Small intestine (tissue), 7 donors: ENCODE measurements at regions not wholly inside any gene's neighbourhood (a gene's known extent, or its start where the extent isn't known, plus 50 kb on each side); places are given as distances from the start of the nearest gene placed in this dataset.

Experiments used
- DNase-seq, 2 donors: peaks; one replicate each; pipeline versions ENCODE4 v3.0.0 to v3.0.0-alpha.2; 2013
- FAIRE-seq: peaks from 2 replicates; lab custom pipeline; 2012; peaks lifted over from hg19 to GRCh38; lab: Jason Lieb, UNC
- H3K27ac ChIP-seq, 3 donors: one replicate each; pipeline ENCODE4 v1.5.1; 2013; ENCODE audit warnings: low read length in 2 of 3, mild to moderate bottlenecking in 2 of 3, control low read depth in 1 of 3, inconsistent platforms in 1 of 3, low read depth in 1 of 3, moderate library complexity in 1 of 3
- H3K27me3 ChIP-seq, 3 donors: one replicate each; pipeline ENCODE4 v1.6.1; 2013; ENCODE audit warnings: low read length in 3 of 3, inconsistent platforms in 1 of 3; ENCODE audit not compliant: control insufficient read depth in 3 of 3, insufficient read depth in 3 of 3
- H3K36me3 ChIP-seq, 3 donors: one replicate each; pipeline ENCODE4 v1.6.1; 2013; ENCODE audit warnings: low read length in 3 of 3, inconsistent platforms in 1 of 3, low read depth in 1 of 3, mild to moderate bottlenecking in 1 of 3, moderate library complexity in 1 of 3; ENCODE audit not compliant: control insufficient read depth in 3 of 3, insufficient read depth in 2 of 3
- H3K4me1 ChIP-seq, 3 donors: one replicate each; pipeline ENCODE4 v1.6.1; 2013; ENCODE audit warnings: low read length in 2 of 3, inconsistent platforms in 1 of 3, low read depth in 1 of 3, mild to moderate bottlenecking in 1 of 3, moderate library complexity in 1 of 3; ENCODE audit not compliant: control insufficient read depth in 3 of 3, insufficient read depth in 2 of 3
- H3K4me3 ChIP-seq, 3 donors: one replicate each; pipeline ENCODE4 v1.5.1; 2013; ENCODE audit warnings: low read length in 3 of 3, control low read depth in 1 of 3, inconsistent platforms in 1 of 3, low read depth in 1 of 3, mild to moderate bottlenecking in 1 of 3, moderate library complexity in 1 of 3
- H3K9me3 ChIP-seq, 2 donors: one replicate each; pipeline ENCODE4 v1.6.1; 2013; ENCODE audit warnings: low read depth in 1 of 2, low read length in 1 of 2; ENCODE audit not compliant: control insufficient read depth in 2 of 2, insufficient read depth in 1 of 2
- WGBS, 3 donors: extraction: QIAGEN DNeasy Blood & Tissue Kit; methylation state at CpG; one replicate each; pipeline ENCODE4 v1.1.7; 2013; 5-methylcytosine and 5-hydroxymethylcytosine counted together
- donor health status: healthy with polysubstance abuse.
- donor health status: control.
- donor health status: control.
- donor health status: Bipolar disorder and iron deficiency.
- donor health status: healthy.

DNA sequence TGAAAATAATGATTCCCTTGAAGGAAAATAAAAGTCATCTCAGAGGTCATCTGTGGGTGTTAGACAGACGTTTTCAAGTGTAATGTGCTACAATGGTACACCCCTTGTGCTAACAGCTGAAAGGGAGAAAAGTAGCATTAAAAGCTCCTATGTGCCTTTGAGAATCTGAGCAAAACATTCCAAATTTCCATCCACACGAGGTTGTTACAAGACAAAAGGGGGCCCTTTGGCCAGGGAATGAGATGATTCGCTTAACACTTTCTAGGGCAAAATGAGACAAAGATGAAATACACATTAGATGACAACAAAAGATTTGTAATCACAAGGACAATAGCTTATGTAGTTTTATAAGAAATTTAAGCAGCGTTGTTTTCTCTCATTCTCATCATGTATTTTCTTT, 303.6 kb downstream of the LMX1A start:
- H3K27ac ChIP-seq = no peak overlapping the region
- H3K4me1 ChIP-seq = no peaks in the 10 kb centered on the region
- no peaks in the 10 kb centered on the region for H3K36me3 ChIP-seq
- FAIRE-seq = no peak
- no peaks in the 10 kb centered on the region for H3K9me3 ChIP-seq
- H3K4me3 ChIP-seq = no peak overlapping the region
- DNase-seq = no peak
- no peaks in the 10 kb centered on the region for H3K27me3 ChIP-seq
- 47 to 55% (median 53%) methylated on average over 4 of the region's 4 CpGs for WGBS, 3 donors

DNA sequence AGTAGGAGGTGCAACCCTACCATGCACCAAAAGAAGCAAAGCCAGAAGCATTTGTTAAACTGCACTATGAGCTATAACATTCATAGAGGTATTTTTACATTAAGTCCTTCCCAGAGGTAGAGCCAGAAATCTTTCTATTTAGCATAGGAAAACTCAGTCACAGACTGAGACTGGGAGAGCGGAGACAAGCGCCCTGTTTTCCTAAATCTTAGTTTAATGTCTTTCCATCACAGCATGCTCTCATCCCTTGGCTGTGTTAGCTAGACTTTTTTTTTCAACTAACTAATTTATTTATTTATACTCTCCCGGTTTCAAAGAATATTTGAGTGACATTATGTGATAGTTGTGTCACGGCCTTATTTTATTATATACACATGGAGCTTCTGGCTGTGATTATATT, 304.1 kb downstream of the LMX1A start:
- Histone ChIP-seq H3K9me3 (no peaks in the 10 kb centered on the region), H3K36me3 (no peaks in the 10 kb centered on the region), H3K27me3 (no peaks in the 10 kb centered on the region), H3K4me1 (no peaks in the 10 kb centered on the region), H3K4me3 (no peak overlapping the region), H3K27ac (no peak overlapping the region)
- WGBS, 3 donors = 76 to 86% (median 84%) methylated on average over 4 of the region's 4 CpGs
- DNase-seq = no peak
- no peak for FAIRE-seq

DNA sequence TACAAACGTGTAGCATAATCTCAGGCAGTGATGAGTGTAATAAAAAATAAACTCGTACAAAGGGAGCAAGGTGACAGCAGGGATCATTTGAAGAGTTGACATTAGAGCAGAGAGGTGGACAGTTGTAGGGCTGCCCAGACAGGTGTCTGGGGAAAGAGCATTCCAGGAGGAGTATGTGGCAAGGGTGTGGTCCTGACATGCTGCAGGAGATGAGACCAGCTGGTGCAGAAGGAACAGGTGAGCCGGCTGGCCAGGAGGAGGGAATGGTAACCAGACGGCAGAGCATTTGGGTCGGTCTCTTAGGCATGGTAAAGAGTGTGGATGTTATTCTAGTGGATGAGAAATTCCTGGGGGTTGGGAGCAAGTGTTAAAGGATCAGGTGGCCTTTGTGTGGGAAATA, 306.3 kb downstream of the LMX1A start:
- no peaks in the 10 kb centered on the region for H3K4me1 ChIP-seq
- WGBS, 3 donors = 55 to 80% (median 57%) methylated on average over 5 of the region's 5 CpGs
- no peak overlapping the region for H3K4me3 ChIP-seq
- H3K9me3 ChIP-seq = no peaks in the 10 kb centered on the region
- no peaks in the 10 kb centered on the region for H3K36me3 ChIP-seq
- no peaks in the 10 kb centered on the region for H3K27me3 ChIP-seq
- DNase-seq (peak in 1 of 2 donors; percentile 4), FAIRE-seq (no peak)
- H3K27ac ChIP-seq = no peak overlapping the region

DNA sequence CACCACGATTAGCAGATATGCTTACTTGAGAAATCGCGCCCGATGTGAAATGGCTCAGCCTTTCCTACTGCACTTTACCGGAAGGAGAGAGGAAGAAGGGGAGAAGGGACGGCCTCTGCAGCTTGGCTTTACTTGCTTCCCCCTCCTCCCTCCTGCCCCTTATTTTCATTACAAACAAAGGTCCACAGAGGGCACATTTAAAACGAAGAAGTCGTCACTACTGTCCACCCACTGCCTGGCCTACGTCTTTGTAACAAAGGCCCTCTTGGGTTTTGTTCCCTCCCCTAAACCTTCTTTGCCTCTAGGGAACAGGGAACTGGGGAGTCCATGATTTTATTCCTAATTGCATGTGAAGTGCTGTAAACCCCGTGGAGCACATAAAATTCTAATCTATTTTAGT, 308.5 kb downstream of the LMX1A start:
- Histone ChIP-seq H3K27me3 (no peaks in the 10 kb centered on the region), H3K36me3 (no peaks in the 10 kb centered on the region), H3K9me3 (no peaks in the 10 kb centered on the region), H3K4me3 (no peak overlapping the region), H3K27ac (no peak overlapping the region), H3K4me1 (no peaks in the 10 kb centered on the region)
- 49 to 64% (median 56%) methylated on average over 10 of the region's 10 CpGs for WGBS, 3 donors
- no peak for DNase-seq
- FAIRE-seq = no peak

DNA sequence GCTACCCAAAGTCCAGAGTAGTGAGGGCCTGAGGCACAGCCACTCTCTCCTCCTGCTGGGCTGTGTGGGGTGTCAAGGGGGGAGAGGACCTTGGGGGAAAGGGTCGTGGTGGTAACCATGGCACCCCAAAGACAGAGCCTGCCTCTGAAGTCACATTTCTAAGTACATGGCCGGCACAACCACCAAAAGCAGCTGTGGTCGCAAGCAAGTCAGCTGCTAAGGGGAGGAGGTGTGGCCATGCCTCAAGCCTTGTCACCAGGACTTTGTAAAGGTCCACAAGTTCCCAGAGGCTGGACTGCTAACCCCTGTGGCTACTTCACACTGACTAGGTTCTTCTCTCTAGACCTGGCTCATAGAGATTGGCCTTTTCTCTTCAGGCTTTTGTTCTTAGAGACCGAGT, 310.6 kb downstream of the LMX1A start:
- FAIRE-seq = no peak
- no peaks in the 10 kb centered on the region for H3K9me3 ChIP-seq
- no peak overlapping the region for H3K4me3 ChIP-seq
- no peaks in the 10 kb centered on the region for H3K36me3 ChIP-seq
- no peak for DNase-seq
- no peak overlapping the region for H3K27ac ChIP-seq
- no peaks in the 10 kb centered on the region for H3K27me3 ChIP-seq
- WGBS, 3 donors = 72 to 74% (median 73%) methylated on average over 4 of the region's 4 CpGs
- no peaks in the 10 kb centered on the region for H3K4me1 ChIP-seq

DNA sequence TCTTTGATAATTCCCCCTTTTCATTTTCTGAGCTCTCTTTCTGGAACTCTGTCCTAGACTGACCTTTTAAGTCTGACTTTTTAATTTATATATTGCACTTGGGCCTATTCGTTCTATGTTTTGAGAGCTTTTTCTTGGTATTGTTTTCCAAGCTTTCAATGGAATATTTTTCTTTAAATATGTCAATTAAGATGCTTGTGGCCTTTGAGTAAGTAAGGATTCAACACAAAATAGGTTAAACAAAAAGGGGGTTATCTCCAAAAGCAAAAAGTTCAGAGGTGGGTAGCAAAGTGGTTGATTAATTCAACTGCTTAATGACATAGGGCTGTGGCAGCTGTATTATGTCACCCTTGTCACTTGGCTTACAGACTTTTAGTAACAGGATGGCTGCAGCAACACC, 315.9 kb downstream of the LMX1A start:
- Histone ChIP-seq H3K36me3 (no peaks in the 10 kb centered on the region), H3K27ac (no peak overlapping the region), H3K27me3 (no peaks in the 10 kb centered on the region), H3K4me3 (no peak overlapping the region), H3K4me1 (no peaks in the 10 kb centered on the region), H3K9me3 (no peaks in the 10 kb centered on the region)
- FAIRE-seq = no peak
- WGBS, 3 donors = 61 to 91% (median 70%) methylated on average over 1 of the region's 1 CpG
- no peak for DNase-seq

DNA sequence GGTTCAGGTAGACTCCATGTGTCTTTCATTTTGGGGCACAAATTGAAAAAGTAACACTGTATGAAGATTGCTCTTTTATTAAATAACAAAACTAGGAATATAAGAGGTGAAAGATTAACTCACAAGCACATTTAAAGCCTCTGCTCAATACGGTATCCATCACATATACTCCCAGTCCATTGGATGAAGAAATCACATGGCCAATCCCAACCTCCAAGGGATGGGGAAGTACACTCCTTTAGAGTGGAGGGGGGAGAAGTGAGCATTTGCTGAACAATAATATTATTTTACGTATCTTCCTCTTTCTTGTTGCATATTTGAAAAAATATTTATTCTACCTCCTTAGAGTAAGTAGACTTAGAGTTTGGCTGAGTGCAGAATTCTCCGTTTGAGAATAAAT, 316.5 kb downstream of the LMX1A start:
- Histone ChIP-seq H3K4me1 (no peaks in the 10 kb centered on the region), H3K27ac (no peak overlapping the region), H3K9me3 (no peaks in the 10 kb centered on the region), H3K27me3 (no peaks in the 10 kb centered on the region), H3K4me3 (no peak overlapping the region), H3K36me3 (no peaks in the 10 kb centered on the region)
- no peak for FAIRE-seq
- 62 to 79% (median 78%) methylated on average over 3 of the region's 3 CpGs for WGBS, 3 donors
- DNase-seq = no peak

DNA sequence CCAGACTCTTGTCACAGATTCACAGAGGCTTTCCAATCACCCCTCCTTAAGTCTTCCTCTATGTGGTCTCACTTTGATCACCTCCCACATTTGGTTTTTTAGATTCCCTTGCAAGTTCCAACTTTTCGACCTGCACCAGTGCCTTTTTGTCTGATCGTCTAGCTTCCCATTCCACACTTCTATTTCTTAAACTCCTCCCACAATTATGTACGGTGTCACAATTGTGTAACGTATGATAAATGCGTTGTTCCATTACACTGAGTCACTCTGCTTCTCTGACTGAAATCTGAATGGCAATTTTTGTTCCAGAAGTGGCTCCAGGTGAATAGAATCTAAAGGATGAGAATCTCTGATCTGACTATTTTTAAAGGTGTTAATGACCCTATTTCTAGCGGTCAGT, 320.1 kb downstream of the LMX1A start:
- Histone ChIP-seq H3K4me1 (no peaks in the 10 kb centered on the region), H3K9me3 (no peaks in the 10 kb centered on the region), H3K36me3 (no peaks in the 10 kb centered on the region), H3K27ac (no peak overlapping the region), H3K4me3 (no peak overlapping the region), H3K27me3 (no peaks in the 10 kb centered on the region)
- 84 to 91% (median 89%) methylated on average over 6 of the region's 6 CpGs for WGBS, 3 donors
- DNase-seq = no peak
- no peak for FAIRE-seq

DNA sequence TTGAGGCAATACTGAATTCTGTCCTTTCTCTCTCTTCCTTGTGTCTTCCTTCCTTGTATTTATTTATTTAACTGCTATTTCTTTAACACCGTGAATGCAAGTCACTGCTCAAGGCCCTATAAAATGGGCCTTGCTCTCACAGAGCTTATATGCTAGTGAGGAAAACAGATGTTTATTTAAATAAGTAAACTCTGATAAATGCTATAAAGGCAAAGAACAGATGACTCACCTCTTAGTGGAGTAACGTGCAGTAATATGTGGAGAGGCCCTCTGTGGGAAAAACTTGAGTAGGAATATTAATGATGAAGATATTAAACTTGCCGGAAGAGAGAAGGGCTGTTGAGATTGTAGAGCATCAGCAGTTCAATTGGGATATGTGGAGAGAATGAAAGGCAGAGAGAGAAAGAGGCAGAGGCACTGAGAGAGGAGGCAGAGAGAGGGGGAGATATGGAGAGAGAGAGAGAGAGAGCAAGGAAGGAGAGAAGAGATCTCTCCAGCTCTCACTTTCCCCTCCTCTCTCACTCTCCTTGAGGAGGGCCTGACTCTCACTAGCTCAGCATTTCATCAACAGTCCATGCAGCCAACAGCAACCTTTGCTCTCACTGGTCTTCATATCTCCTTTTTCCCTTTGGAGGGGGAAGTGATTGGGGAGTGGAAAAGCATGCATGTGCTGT, 322.2 kb downstream of the LMX1A start:
- 27 to 48% (median 46%) methylated on average over 3 of the region's 3 CpGs for WGBS, 3 donors
- FAIRE-seq = no peak
- no peaks in the 10 kb centered on the region for H3K36me3 ChIP-seq

More for the DNA sequence above, 322.2 kb downstream of the LMX1A start:
- Histone ChIP-seq H3K27ac (no peak overlapping the region), H3K27me3 (no peaks in the 10 kb centered on the region), H3K4me3 (no peak overlapping the region), H3K9me3 (no peaks in the 10 kb centered on the region), H3K4me1 (no peaks in the 10 kb centered on the region)
- peak in 1 of 2 donors; percentile 16 for DNase-seq
